ENCODE measurements at regions not wholly inside any gene's neighbourhood (a gene's known extent, or its start where the extent isn't known, plus 50 kb on each side); places are given as distances from the start of the nearest gene placed in this dataset.

DNA sequence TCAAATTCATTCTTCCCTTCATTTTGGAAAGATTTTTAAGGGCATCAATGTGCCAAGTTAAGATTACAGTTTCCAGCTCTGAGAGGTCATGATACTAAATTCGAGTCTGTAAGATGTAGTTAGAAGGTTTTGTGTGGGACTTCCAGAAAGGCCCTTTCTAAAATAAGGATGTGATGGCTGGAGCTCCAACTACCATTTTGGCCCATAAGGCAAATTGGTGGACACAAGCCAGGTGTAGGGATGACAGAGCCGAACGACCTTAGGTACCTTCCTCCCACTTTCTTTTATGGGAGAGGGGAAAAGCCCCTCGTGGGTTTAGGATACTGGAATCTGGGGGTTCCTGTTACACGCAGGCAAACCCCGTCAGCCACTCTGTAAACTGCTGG, 54.3 kb upstream of the PTPDC1 start:
- TF ChIP-seq CTCF (IDR thresholded peaks at IDR 0.05) (no peak), POLR2A (IDR thresholded peaks at IDR 0.05) (no peak)

All from testis (tissue), 2 donors.